GM12892 (cell line): ENCODE measurements at regions not wholly inside any gene's neighbourhood (a gene's known extent, or its start where the extent isn't known, plus 50 kb on each side); places are given as distances from the start of the nearest gene placed in this dataset.

Experiments used
- DNase-seq: peaks from one replicate; pipeline ENCODE4 v3.0.0; 2011; ENCODE audit not compliant: insufficient read length
- FAIRE-seq: peaks from 2 replicates; lab custom pipeline; 2011; peaks lifted over from hg19 to GRCh38; lab: Jason Lieb, UNC
- POLR2A ChIP-seq: IDR thresholded peaks from 2 replicates; pipeline ENCODE4 v1.6.1; 2011; ENCODE audit warnings: low read depth, low read length, control low read depth
- POLR2AphosphoS5 ChIP-seq: IDR thresholded peaks from 2 replicates; pipeline ENCODE4 v1.6.1; 2011; ENCODE audit warnings: low read depth, low read length, control low read depth
- TAF1 ChIP-seq: IDR thresholded peaks from 2 replicates; pipeline ENCODE4 v1.6.1; 2011; ENCODE audit warnings: low read depth, mild to moderate bottlenecking, control low read depth, low read length, borderline replicate concordance

DNA sequence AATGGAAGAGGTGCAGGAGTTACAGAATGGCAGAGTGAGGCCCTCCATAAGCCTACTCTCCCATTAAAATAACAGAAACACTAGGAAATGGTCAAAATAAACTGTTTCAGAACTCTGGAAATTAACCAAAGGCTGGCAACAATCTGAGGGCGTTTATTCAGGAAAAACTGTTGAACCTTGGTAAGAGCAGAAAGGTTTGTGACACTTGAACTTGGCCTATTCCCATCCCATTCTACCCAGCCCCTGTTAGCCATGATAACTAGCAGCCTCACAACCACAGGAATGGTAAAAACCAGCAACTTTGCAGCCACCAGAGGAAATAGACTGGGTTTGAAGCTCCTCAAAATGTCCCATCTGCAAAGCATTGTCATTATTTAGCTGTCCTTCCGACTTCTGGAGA is 256.8 kb downstream of the RHOU start:
- DNase-seq = no peak
- no peak for FAIRE-seq
- no peak for TF ChIP-seq TAF1
- TF ChIP-seq POLR2A = no peak
- TF ChIP-seq POLR2AphosphoS5 = no peak

DNA sequence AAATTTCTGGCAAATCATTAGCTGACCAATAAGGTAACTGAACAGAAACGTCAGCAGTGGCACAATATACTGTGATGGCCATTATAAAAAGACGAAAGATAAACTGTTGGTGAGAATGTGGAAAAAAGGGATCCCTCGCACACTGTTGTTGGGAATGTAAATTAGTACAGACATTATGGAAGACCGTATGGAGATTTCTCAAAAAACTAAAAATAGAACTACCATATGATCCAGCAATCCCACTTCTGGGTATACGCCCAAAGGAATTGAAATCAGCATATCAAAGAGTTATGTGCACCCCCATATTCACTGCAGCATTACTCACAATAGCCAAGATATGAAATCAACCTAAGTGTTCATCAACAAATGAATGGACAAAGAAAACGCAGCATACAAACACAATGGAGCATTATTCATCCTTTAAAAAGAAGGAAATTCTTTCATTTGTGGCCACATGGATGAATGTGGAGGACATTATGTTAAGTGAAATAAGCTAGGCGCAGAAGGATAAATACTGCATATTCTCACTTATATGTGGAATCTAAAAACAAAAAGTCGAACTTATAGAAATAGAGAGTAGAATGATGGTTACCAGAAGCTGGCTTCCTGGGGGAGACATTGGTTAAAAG is 257.7 kb downstream of the RHOU start:
- DNase-seq = no peak
- TF ChIP-seq TAF1 (no peak), POLR2AphosphoS5 (no peak), POLR2A (no peak)
- FAIRE-seq = no peak

GRCh38 chr1:228994676-228995594 is 259.7 kb downstream of the RHOU start:
- DNase-seq = no peak
- FAIRE-seq = no peak
- TF ChIP-seq TAF1 = no peak

GRCh38 chr1:228996281-228996680 is 261.0 kb downstream of the RHOU start:
- FAIRE-seq = no peak
- TF ChIP-seq POLR2AphosphoS5 (no peak), POLR2A (no peak), TAF1 (no peak)
- DNase-seq = no peak

DNA sequence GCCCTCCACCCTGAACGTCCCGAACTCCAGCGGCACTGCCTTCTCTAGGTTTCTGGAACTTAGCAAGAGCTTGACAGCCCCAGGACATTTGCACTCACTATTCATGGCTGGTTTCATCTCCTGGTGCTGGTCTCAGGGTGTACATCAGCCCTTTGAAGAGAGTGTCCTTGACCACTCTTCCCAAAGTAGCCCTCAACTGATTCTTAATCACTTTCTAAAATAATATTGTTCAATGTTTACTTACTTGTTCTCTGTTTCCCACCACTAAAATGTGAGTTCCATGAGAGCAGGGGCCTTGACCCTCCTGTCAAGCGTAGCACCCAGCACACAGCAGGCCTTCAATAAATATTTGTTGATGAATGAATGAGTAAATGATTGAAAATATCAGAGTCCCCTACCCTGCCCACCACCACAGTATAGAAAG is 262.5 kb downstream of the RHOU start:
- no peak for TF ChIP-seq POLR2A
- TF ChIP-seq TAF1 = no peak
- no peak for TF ChIP-seq POLR2AphosphoS5
- FAIRE-seq = no peak
- no peak for DNase-seq

DNA sequence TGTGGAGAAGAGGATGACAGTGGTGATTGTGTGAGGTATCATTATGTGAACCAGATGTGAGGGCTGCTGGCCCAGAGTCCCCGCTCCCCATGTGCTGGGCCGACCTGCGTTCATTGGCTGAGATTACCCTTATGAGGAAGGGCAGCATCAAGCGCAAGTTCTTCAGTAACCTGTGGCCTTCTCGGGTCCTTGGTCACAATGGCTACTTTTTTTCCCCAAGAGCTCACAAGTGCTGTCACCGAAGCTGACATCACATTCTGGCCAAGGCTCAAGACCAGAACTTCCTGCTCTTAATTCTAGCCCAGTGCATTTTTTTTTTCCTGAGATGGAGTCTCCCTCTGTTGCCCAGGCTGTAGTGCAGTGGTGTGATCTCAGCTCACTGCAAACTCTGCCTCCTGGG is 262.9 kb downstream of the RHOU start:
- FAIRE-seq (no peak), DNase-seq (no peak)
- no peak for TF ChIP-seq TAF1
- TF ChIP-seq POLR2A = no peak
- no peak for TF ChIP-seq POLR2AphosphoS5

- DNase-seq (no peak), FAIRE-seq (no peak)
- TF ChIP-seq POLR2A (no peak), POLR2AphosphoS5 (no peak), TAF1 (no peak)
Observed at GRCh38 chr1:228999446-229000170, 264.3 kb downstream of the RHOU start.

- no peak for DNase-seq
- no peak for FAIRE-seq
- no peak for TF ChIP-seq POLR2A
- TF ChIP-seq POLR2AphosphoS5 = no peak
- TF ChIP-seq TAF1 = no peak
Observed at GRCh38 chr1:229000187-229000586, 264.9 kb downstream of the RHOU start.

- TF ChIP-seq TAF1 = no peak
- TF ChIP-seq POLR2AphosphoS5 = no peak
- TF ChIP-seq POLR2A = no peak
- DNase-seq (no peak), FAIRE-seq (no peak)
Observed at GRCh38 chr1:229001467-229002011, 266.3 kb downstream of the RHOU start.

GRCh38 chr1:229002037-229002436 is 266.8 kb downstream of the RHOU start:
- FAIRE-seq = no peak
- no peak for DNase-seq
- no peak for TF ChIP-seq POLR2AphosphoS5

DNA sequence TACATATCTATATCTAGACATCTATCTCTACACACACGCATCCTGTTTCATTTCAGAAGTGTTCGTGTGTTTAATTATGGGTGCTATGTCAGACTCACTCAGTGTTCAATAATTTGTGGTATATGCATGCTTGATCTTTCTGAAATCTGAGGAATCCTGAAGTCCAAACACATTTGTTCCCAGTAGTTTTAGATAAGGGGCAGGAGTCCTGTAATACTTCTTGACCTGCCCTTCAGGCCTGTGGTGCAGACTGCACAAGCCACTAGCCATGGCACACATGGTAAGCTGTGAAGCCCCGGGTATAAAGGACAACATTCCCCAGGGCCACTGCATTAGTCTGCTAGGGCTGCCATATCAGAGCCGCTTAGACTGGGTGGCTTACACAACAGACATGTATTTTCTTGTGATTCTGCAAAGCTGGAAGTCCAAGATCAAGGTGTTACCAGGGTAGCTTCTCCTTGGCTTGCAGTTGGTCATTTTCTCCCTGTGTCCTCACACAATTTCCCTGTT is 267.2 kb downstream of the RHOU start:
- FAIRE-seq = no peak
- no peak for TF ChIP-seq POLR2AphosphoS5
- no peak for TF ChIP-seq POLR2A
- no peak for TF ChIP-seq TAF1
- DNase-seq = no peak
